ENCODE measurements at regions not wholly inside any gene's neighbourhood (a gene's known extent, or its start where the extent isn't known, plus 50 kb on each side); places are given as distances from the start of the nearest gene placed in this dataset.

DNA sequence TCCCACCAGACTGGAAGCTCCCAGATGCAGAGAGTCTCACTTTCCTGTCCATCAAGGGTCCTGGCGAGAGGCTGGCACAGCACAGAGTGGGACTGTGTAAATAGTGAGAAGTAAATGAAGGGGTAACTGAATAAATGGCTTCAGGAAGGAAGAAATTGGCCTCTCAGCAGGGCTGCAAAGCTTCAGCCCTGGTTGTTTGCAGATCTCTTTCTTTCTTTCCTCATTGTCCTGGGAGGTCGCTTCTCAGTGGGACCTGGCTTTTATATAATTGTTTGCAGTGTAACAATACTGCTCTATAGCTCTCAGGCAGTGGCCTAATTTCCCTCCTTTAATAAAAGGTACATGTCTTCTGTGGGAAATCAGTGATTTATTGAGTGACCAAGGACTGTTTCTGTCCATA is 74.9 kb upstream of the GPR45 start:
- no peak for TF ChIP-seq EZH2 (IDR thresholded peaks at IDR 0.05; ENCODE audit: low read length)
- no peak for TF ChIP-seq CTCF (optimal IDR thresholded peaks at IDR 0.05 in 1 of 3, IDR thresholded peaks at IDR 0.05 in 1 of 3, conservative IDR thresholded peaks at IDR 0.05 in 1 of 3; ENCODE audit: extremely low read depth in 1 of 3, insufficient read depth in 2 of 3, low read length in 3 of 3)

All from keratinocyte (primary cell).